MM.1S (cell line): ENCODE measurements at regions not wholly inside any gene's neighbourhood (a gene's known extent, or its start where the extent isn't known, plus 50 kb on each side); places are given as distances from the start of the nearest gene placed in this dataset.

Experiments
- DNase-seq: peaks from one replicate; pipeline ENCODE4 v3.0.0-alpha.2; 2015
- H2AFZ ChIP-seq: fragments of 300-600 bp; sonication (generic); 2 replicates; pipeline ENCODE4 v1.6.0; 2016; ENCODE audit warnings: antibody characterized with exemption, low read length
- H3F3A ChIP-seq: fragments of 300-600 bp; sonication (generic); 2 replicates; pipeline ENCODE4 v1.6.1; 2016; ENCODE audit warnings: mild to moderate bottlenecking, antibody characterized with exemption, low read length, moderate library complexity, mixed read lengths; ENCODE audit not compliant: insufficient read depth
- H3K27ac ChIP-seq: fragments of 300-600 bp; sonication (generic); 2 replicates; pipeline ENCODE4 v1.5.1; 2016; ENCODE audit warnings: mild to moderate bottlenecking, low read length
- H3K27me3 ChIP-seq: fragments of 300-600 bp; sonication (generic); replicated peaks from 2 replicates; pipeline ENCODE4 v1.6.0; 2016; ENCODE audit warnings: low read length; ENCODE audit not compliant: insufficient read depth
- H3K36me3 ChIP-seq: fragments of 300-600 bp; sonication (generic); replicated peaks from 2 replicates; pipeline ENCODE4 v1.6.1; 2016; ENCODE audit warnings: mild to moderate bottlenecking, low read length, mixed read lengths; ENCODE audit not compliant: insufficient read depth
- H3K4me1 ChIP-seq: fragments of 300-600 bp; sonication (generic); 2 replicates; pipeline ENCODE4 v1.6.1; 2016; ENCODE audit warnings: low read length, mixed read lengths
- H3K4me2 ChIP-seq: fragments of 300-600 bp; sonication (generic); 2 replicates; pipeline ENCODE4 v1.6.0; 2016; ENCODE audit warnings: low read depth, low read length
- H3K4me3 ChIP-seq: fragments of 300-600 bp; sonication (generic); 2 replicates; pipeline ENCODE4 v1.5.1; 2016; ENCODE audit warnings: low read length, mixed read lengths
- H3K79me2 ChIP-seq: fragments of 300-600 bp; sonication (generic); 2 replicates; pipeline ENCODE4 v1.6.1; 2016; ENCODE audit warnings: mixed run types, low read length, mixed read lengths
- H3K9ac ChIP-seq: fragments of 300-600 bp; sonication (generic); 2 replicates; pipeline ENCODE4 v1.6.1; 2016; ENCODE audit warnings: low read length, mixed read lengths
- H3K9me2 ChIP-seq: fragments of 300-600 bp; sonication (generic); replicated peaks from 2 replicates; pipeline ENCODE4 v1.6.1; 2016; ENCODE audit warnings: mild to moderate bottlenecking, low read length, mixed read lengths; ENCODE audit not compliant: insufficient read depth
- H3K9me3 ChIP-seq: fragments of 300-600 bp; sonication (generic); replicated peaks from 2 replicates; pipeline ENCODE4 v1.6.1; 2016; ENCODE audit warnings: mild to moderate bottlenecking, low read length, mixed read lengths; ENCODE audit not compliant: insufficient read depth
- H4K20me1 ChIP-seq: fragments of 300-600 bp; sonication (generic); 2 replicates; pipeline ENCODE4 v1.6.1; 2016; ENCODE audit warnings: mild to moderate bottlenecking, low read length, moderate library complexity, mixed read lengths; ENCODE audit not compliant: insufficient read depth
- EZH2 ChIP-seq: fragments of 300-600 bp; sonication (generic); optimal IDR thresholded peaks from 2 replicates; pipeline ENCODE3; 2017; ENCODE audit warnings: low read depth, mild to moderate bottlenecking, antibody characterized with exemption, low read length, mixed read lengths
- EZH2phosphoT487 ChIP-seq: fragments of 300-600 bp; sonication (generic); IDR thresholded peaks from 2 replicates; pipeline ENCODE4 v1.6.1; 2018; ENCODE audit warnings: antibody characterized with exemption, low read length
- TF ChIP-seq, protein P1 (sequence below): fragments of 300-600 bp; sonication (generic); IDR thresholded peaks from 2 replicates; pipeline ENCODE4 v1.5.1; 2016; ENCODE audit warnings: antibody characterized with exemption, low read length, mixed read lengths

GRCh38 chr2:166637051-166637450, 143.0 kb upstream of the SCN7A start:
- no peak overlapping the region for H2AFZ ChIP-seq
- H3K27ac ChIP-seq: no peak overlapping the region
- H3F3A ChIP-seq: no peaks in the 10 kb centered on the region
- H3K4me2 ChIP-seq: no peak overlapping the region
- H3K9me2 ChIP-seq: no peaks in the 10 kb centered on the region
- H3K79me2 ChIP-seq: no peaks in the 10 kb centered on the region
- no peaks in the 10 kb centered on the region for H3K36me3 ChIP-seq
- no peak for DNase-seq
- TF ChIP-seq EZH2phosphoT487: no peak
- TF ChIP-seq, protein P1, sequence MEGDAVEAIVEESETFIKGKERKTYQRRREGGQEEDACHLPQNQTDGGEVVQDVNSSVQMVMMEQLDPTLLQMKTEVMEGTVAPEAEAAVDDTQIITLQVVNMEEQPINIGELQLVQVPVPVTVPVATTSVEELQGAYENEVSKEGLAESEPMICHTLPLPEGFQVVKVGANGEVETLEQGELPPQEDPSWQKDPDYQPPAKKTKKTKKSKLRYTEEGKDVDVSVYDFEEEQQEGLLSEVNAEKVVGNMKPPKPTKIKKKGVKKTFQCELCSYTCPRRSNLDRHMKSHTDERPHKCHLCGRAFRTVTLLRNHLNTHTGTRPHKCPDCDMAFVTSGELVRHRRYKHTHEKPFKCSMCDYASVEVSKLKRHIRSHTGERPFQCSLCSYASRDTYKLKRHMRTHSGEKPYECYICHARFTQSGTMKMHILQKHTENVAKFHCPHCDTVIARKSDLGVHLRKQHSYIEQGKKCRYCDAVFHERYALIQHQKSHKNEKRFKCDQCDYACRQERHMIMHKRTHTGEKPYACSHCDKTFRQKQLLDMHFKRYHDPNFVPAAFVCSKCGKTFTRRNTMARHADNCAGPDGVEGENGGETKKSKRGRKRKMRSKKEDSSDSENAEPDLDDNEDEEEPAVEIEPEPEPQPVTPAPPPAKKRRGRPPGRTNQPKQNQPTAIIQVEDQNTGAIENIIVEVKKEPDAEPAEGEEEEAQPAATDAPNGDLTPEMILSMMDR: no peak
- no peak for TF ChIP-seq EZH2
- H3K4me3 ChIP-seq: no peak overlapping the region
- no peaks in the 10 kb centered on the region for H3K9me3 ChIP-seq
- no peaks in the 10 kb centered on the region for H4K20me1 ChIP-seq
- H3K4me1 ChIP-seq: no peaks in the 10 kb centered on the region
- H3K27me3 ChIP-seq: no peaks in the 10 kb centered on the region
- no peak overlapping the region for H3K9ac ChIP-seq

DNA sequence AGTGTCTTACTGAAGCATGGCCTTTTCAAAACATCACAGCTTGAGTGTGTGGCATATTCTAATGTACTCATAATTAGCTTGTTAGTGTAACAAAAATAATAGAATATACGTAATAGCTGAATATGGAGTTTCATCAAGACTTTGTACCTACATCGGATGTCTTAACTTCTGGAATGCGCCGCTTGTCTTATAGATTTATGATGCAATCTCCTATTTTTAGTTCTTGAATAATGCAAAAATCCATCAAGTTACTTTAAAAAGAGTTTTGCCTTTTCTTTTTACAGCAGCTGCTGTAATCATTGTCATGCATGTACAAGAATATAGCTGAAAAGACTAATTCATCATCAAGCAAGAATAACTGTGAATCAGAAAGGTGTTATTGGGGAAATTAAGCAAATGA, 140.7 kb upstream of the SCN7A start:
- Histone ChIP-seq H3K4me3 (no peak overlapping the region), H2AFZ (no peak overlapping the region), H3F3A (no peaks in the 10 kb centered on the region), H3K36me3 (no peaks in the 10 kb centered on the region), H3K27ac (no peak overlapping the region), H3K79me2 (no peaks in the 10 kb centered on the region), H3K4me2 (no peak overlapping the region), H4K20me1 (no peaks in the 10 kb centered on the region), H3K4me1 (no peaks in the 10 kb centered on the region), H3K27me3 (no peaks in the 10 kb centered on the region), H3K9ac (no peak overlapping the region), H3K9me3 (no peaks in the 10 kb centered on the region), H3K9me2 (no peaks in the 10 kb centered on the region)
- TF ChIP-seq EZH2phosphoT487 (no peak), EZH2 (no peak)
- TF ChIP-seq, protein P1: no peak
- no peak for DNase-seq

- H3K27me3 ChIP-seq: no peaks in the 10 kb centered on the region
- no peak overlapping the region for H3K4me2 ChIP-seq
- no peaks in the 10 kb centered on the region for H3K36me3 ChIP-seq
- H3K79me2 ChIP-seq: no peaks in the 10 kb centered on the region
- H3K27ac ChIP-seq: no peak overlapping the region
- H3K4me3 ChIP-seq: no peak overlapping the region
- H3F3A ChIP-seq: no peaks in the 10 kb centered on the region
- no peak overlapping the region for H2AFZ ChIP-seq
- H3K9me2 ChIP-seq: no peaks in the 10 kb centered on the region
- no peaks in the 10 kb centered on the region for H4K20me1 ChIP-seq
- H3K9ac ChIP-seq: no peak overlapping the region
- no peaks in the 10 kb centered on the region for H3K9me3 ChIP-seq
- DNase-seq: no peak
- TF ChIP-seq EZH2: no peak
- TF ChIP-seq EZH2phosphoT487: no peak
- TF ChIP-seq, protein P1: no peak
- no peaks in the 10 kb centered on the region for H3K4me1 ChIP-seq
These were observed 138.6 kb upstream of the SCN7A start for GRCh38 chr2:166632616-166633015.
